ENCODE measurements at regions not wholly inside any gene's neighbourhood (a gene's known extent, or its start where the extent isn't known, plus 50 kb on each side); places are given as distances from the start of the nearest gene placed in this dataset.
A peak's percentile ranks its signal among the peaks of the same experiment; 100 is the strongest.

GRCh38 chr21:14722841-14723483 lies 176.8 kb upstream of the SAMSN1 start:
- DNase-seq: no peak

- DNase-seq: no peak
These were observed 174.1 kb upstream of the SAMSN1 start for GRCh38 chr21:14720237-14720636.

- DNase-seq: no peak
These were observed 172.8 kb upstream of the SAMSN1 start for GRCh38 chr21:14718951-14719350.

- no peak for DNase-seq
These were observed 170.8 kb upstream of the SAMSN1 start for GRCh38 chr21:14716761-14717396.

- DNase-seq: no peak
These were observed 167.0 kb upstream of the SAMSN1 start for GRCh38 chr21:14713109-14713508.

- DNase-seq: peak in 1 of 3 donors; percentile 7
These were observed 166.1 kb upstream of the SAMSN1 start for GRCh38 chr21:14712121-14712715.

GRCh38 chr21:14711287-14711686 lies 165.2 kb upstream of the SAMSN1 start:
- no peak for DNase-seq

- DNase-seq: no peak
These were observed 161.5 kb upstream of the SAMSN1 start for GRCh38 chr21:14707511-14708020.

GRCh38 chr21:14706712-14707510 lies 160.8 kb upstream of the SAMSN1 start:
- DNase-seq: no peak

- no peak for DNase-seq
These were observed 153.6 kb upstream of the SAMSN1 start for GRCh38 chr21:14699433-14700407.

GRCh38 chr21:14697769-14698168 lies 151.7 kb upstream of the SAMSN1 start:
- DNase-seq: no peak

GRCh38 chr21:14694817-14695216 lies 148.7 kb upstream of the SAMSN1 start:
- no peak for DNase-seq

- DNase-seq: no peak
These were observed 147.9 kb upstream of the SAMSN1 start for GRCh38 chr21:14693997-14694396.

- no peak for DNase-seq
These were observed 145.8 kb upstream of the SAMSN1 start for GRCh38 chr21:14691914-14692313.

GRCh38 chr21:14690886-14691285 lies 144.8 kb upstream of the SAMSN1 start:
- DNase-seq: no peak

- DNase-seq: no peak
These were observed 142.8 kb upstream of the SAMSN1 start for GRCh38 chr21:14688936-14689335.

- DNase-seq: no peak
These were observed 142.3 kb upstream of the SAMSN1 start for GRCh38 chr21:14688412-14688811.

- DNase-seq: no peak
These were observed 141.1 kb upstream of the SAMSN1 start for GRCh38 chr21:14687268-14687625.

GRCh38 chr21:14686466-14687267 lies 140.6 kb upstream of the SAMSN1 start:
- DNase-seq: no peak

- no peak for DNase-seq
These were observed 139.5 kb upstream of the SAMSN1 start for GRCh38 chr21:14685568-14685967.

Data from muscle of back (tissue), 3 donors.